IMR-90 (cell line): ENCODE measurements at regions not wholly inside any gene's neighbourhood (a gene's known extent, or its start where the extent isn't known, plus 50 kb on each side); places are given as distances from the start of the nearest gene placed in this dataset.

Source experiments
- ATAC-seq: fragments of 200-7000 bp; cut with Tn5 transposase; 2 replicates; pipeline ENCODE4 v1.9.1; 2020; ENCODE audit warnings: low read depth, mild to moderate bottlenecking, moderate library complexity
- BruUV-seq: library from RNA; stranded (reverse); fragments of 400-500 nt; replicated peaks from 2 replicates; lab custom pipeline; 2021; lab: Mats Ljungman, UMichigan
- CTCF ChIA-PET: fragments of 300-600 bp; formaldehyde crosslinking; extraction: SDS; loops from one replicate; lab custom pipeline; 2021; ENCODE audit warnings: antibody characterized with exemption; lab: Yijun Ruan, JAX
- POLR2A ChIA-PET: fragments of 300-600 bp; sonication (Branson Sonifier 250); formaldehyde crosslinking; loops from one replicate; lab custom pipeline; 2022; ENCODE audit warnings: antibody characterized with exemption; ENCODE audit not compliant: unreplicated experiment; lab: Charles Lee
- DNase-seq: peaks from one replicate; pipeline ENCODE4 v3.0.0; 2013
- H2AFZ ChIP-seq: replicated peaks from 2 replicates; pipeline ENCODE3; 2013; ENCODE audit warnings: low read length, mild to moderate bottlenecking; ENCODE audit not compliant: poor library complexity
- H2AK5ac ChIP-seq: 2 replicates; pipeline ENCODE4 v1.6.1; 2013; ENCODE audit warnings: low read depth, low read length, inconsistent platforms
- H2AK9ac ChIP-seq: replicated peaks from 2 replicates; pipeline ENCODE3; 2013; ENCODE audit warnings: mild to moderate bottlenecking, low read depth, low read length, moderate library complexity; ENCODE audit not compliant: poor library complexity
- H2BK120ac ChIP-seq: 2 replicates; pipeline ENCODE4 v1.6.1; 2013; ENCODE audit warnings: low read depth, low read length, inconsistent platforms
- H2BK15ac ChIP-seq: 3 replicates; pipeline ENCODE4 v1.6.1; 2013; ENCODE audit warnings: low read depth, low read length, inconsistent platforms
- H2BK20ac ChIP-seq: 2 replicates; pipeline ENCODE4 v1.6.1; 2013; ENCODE audit warnings: low read depth, mild to moderate bottlenecking, inconsistent platforms, low read length, moderate library complexity
- H2BK5ac ChIP-seq: 2 replicates; pipeline ENCODE4 v1.6.1; 2013; ENCODE audit warnings: mild to moderate bottlenecking, low read depth, low read length, inconsistent platforms; ENCODE audit not compliant: poor library complexity, severe bottlenecking
- H3K14ac ChIP-seq: replicated peaks from 2 replicates; pipeline ENCODE4 v1.6.1; 2013; ENCODE audit warnings: low read depth, low read length, inconsistent platforms
- H3K18ac ChIP-seq: 2 replicates; pipeline ENCODE4 v1.6.1; 2013; ENCODE audit warnings: low read depth, low read length, control low read depth
- H3K23ac ChIP-seq: 2 replicates; pipeline ENCODE4 v1.6.1; 2013; ENCODE audit warnings: low read depth, low read length, inconsistent platforms
- H3K27ac ChIP-seq: 2 replicates; pipeline ENCODE4 v1.5.1; 2013; ENCODE audit warnings: mild to moderate bottlenecking, control low read depth, low read length; ENCODE audit not compliant: insufficient read depth
- H3K27me3 ChIP-seq: 2 replicates; pipeline ENCODE4 v1.6.1; 2013; ENCODE audit warnings: low read length; ENCODE audit not compliant: control insufficient read depth, insufficient read depth
- H3K36me3 ChIP-seq: 2 replicates; pipeline ENCODE4 v1.6.1; 2013; ENCODE audit warnings: low read length, mixed read lengths; ENCODE audit not compliant: control insufficient read depth, insufficient read depth
- H3K4ac ChIP-seq: 2 replicates; pipeline ENCODE4 v1.6.1; 2013; ENCODE audit warnings: low read depth, low read length, inconsistent platforms
- H3K4me1 ChIP-seq: 2 replicates; pipeline ENCODE4 v1.6.1; 2013; ENCODE audit warnings: low read length, mixed read lengths; ENCODE audit not compliant: control insufficient read depth, insufficient read depth
- H3K4me2 ChIP-seq: 2 replicates; pipeline ENCODE4 v1.6.1; 2013; ENCODE audit warnings: low read depth, mild to moderate bottlenecking, control low read depth, low read length, moderate library complexity
- H3K4me3 ChIP-seq: 2 replicates; pipeline ENCODE4 v1.5.1; 2013; ENCODE audit warnings: low read depth, mild to moderate bottlenecking, control low read depth, low read length, moderate library complexity; ENCODE audit not compliant: insufficient read depth
- H3K56ac ChIP-seq: 2 replicates; pipeline ENCODE4 v1.6.1; 2013; ENCODE audit warnings: low read length, inconsistent platforms; ENCODE audit not compliant: insufficient read depth; ENCODE audit errors: extremely low read depth
- H3K79me1 ChIP-seq, 2 experiments: 2 replicates each; pipeline ENCODE4 v1.6.1; 2013; ENCODE audit warnings: low read length in 2 of 2, inconsistent platforms in 1 of 2, low read depth in 1 of 2
- H3K9ac ChIP-seq: 2 replicates; pipeline ENCODE4 v1.6.1; 2013; ENCODE audit warnings: low read depth, low read length, control low read depth
- H3K9me1 ChIP-seq: 2 replicates; pipeline ENCODE4 v1.6.1; 2013; ENCODE audit warnings: low read length, inconsistent platforms; ENCODE audit not compliant: insufficient read depth
- H3K9me3 ChIP-seq: 2 replicates; pipeline ENCODE4 v1.6.1; 2013; ENCODE audit warnings: low read length; ENCODE audit not compliant: control insufficient read depth, insufficient read depth
- H4K20me1 ChIP-seq: 2 replicates; pipeline ENCODE4 v1.6.1; 2013; ENCODE audit warnings: low read length, inconsistent platforms; ENCODE audit not compliant: insufficient read depth
- H4K5ac ChIP-seq: 2 replicates; pipeline ENCODE4 v1.6.1; 2013; ENCODE audit warnings: mild to moderate bottlenecking, low read depth, low read length, control low read depth
- H4K8ac ChIP-seq, 2 experiments: 2 replicates each; pipeline ENCODE4 v1.6.1; 2013; ENCODE audit warnings: low read depth in 2 of 2, low read length in 2 of 2, control low read depth in 1 of 2, inconsistent platforms in 1 of 2
- H4K91ac ChIP-seq: 2 replicates; pipeline ENCODE4 v1.6.1; 2013; ENCODE audit warnings: low read depth, low read length, inconsistent platforms; ENCODE audit not compliant: insufficient read depth
- BHLHE40 ChIP-seq: fragments of 150-350 bp; IDR thresholded peaks from 2 replicates; pipeline ENCODE4 v1.6.1; 2016; ENCODE audit warnings: mild to moderate bottlenecking, low read depth, low read length
- CEBPB ChIP-seq: IDR thresholded peaks from 2 replicates; pipeline ENCODE4 v1.6.1; 2012; ENCODE audit warnings: low read depth, low read length, improper control_type of control experiment
- CHD1 ChIP-seq: IDR thresholded peaks from 2 replicates; pipeline ENCODE4 v1.6.1; 2012; ENCODE audit warnings: low read depth, low read length, improper control_type of control experiment
- CTCF ChIP-seq: conservative IDR thresholded peaks from 2 replicates; pipeline ENCODE4 v1.5.1; 2012; ENCODE audit warnings: mild to moderate bottlenecking, low read depth, low read length, improper control_type of control experiment
- ELK1 ChIP-seq: fragments of 150-350 bp; IDR thresholded peaks from 2 replicates; pipeline ENCODE4 v1.6.1; 2016; ENCODE audit warnings: low read depth, mild to moderate bottlenecking, low read length, moderate library complexity, borderline replicate concordance
- FOS ChIP-seq: fragments of 150-350 bp; IDR thresholded peaks from 2 replicates; pipeline ENCODE4 v1.6.1; 2016; ENCODE audit warnings: low read depth, low read length
- MAFK ChIP-seq: IDR thresholded peaks from 2 replicates; pipeline ENCODE4 v1.6.1; 2012; ENCODE audit warnings: low read depth, low read length, improper control_type of control experiment
- MAZ ChIP-seq: IDR thresholded peaks from 2 replicates; pipeline ENCODE4 v1.6.1; 2012; ENCODE audit warnings: low read depth, mild to moderate bottlenecking, low read length, improper control_type of control experiment, moderate library complexity, borderline replicate concordance
- MXI1 ChIP-seq: IDR thresholded peaks from 2 replicates; pipeline ENCODE4 v1.6.1; 2012; ENCODE audit warnings: low read depth, mild to moderate bottlenecking, low read length, moderate library complexity, borderline replicate concordance
- NFE2L2 ChIP-seq: fragments of 150-350 bp; IDR thresholded peaks from 2 replicates; pipeline ENCODE4 v1.6.1; 2016; ENCODE audit warnings: low read depth, mild to moderate bottlenecking, low read length
- POLR2A ChIP-seq: IDR thresholded peaks from 2 replicates; pipeline ENCODE4 v1.6.1; 2012; ENCODE audit warnings: mild to moderate bottlenecking, low read depth, low read length
- RAD21 ChIP-seq: IDR thresholded peaks from 2 replicates; pipeline ENCODE4 v1.6.1; 2012; ENCODE audit warnings: low read length, improper control_type of control experiment
- RCOR1 ChIP-seq: IDR thresholded peaks from 2 replicates; pipeline ENCODE4 v1.6.1; 2012; ENCODE audit warnings: mild to moderate bottlenecking, low read length, improper control_type of control experiment; ENCODE audit not compliant: insufficient replicate concordance
- RFX5 ChIP-seq: IDR thresholded peaks from 2 replicates; pipeline ENCODE4 v1.8.0; 2012; ENCODE audit warnings: low read depth, mild to moderate bottlenecking, low read length, moderate library complexity
- SMC3 ChIP-seq: fragments of 150-350 bp; IDR thresholded peaks from 2 replicates; pipeline ENCODE4 v1.6.1; 2016; ENCODE audit warnings: low read depth, mild to moderate bottlenecking, antibody characterized with exemption, low read length, moderate library complexity
- USF2 ChIP-seq: fragments of 150-350 bp; IDR thresholded peaks from 2 replicates; pipeline ENCODE4 v1.6.1; 2017; ENCODE audit warnings: mild to moderate bottlenecking, antibody characterized with exemption, low read length, low read depth
- WGBS, 2 experiments: methylation state at CpG; one replicate each; pipeline versions ENCODE4 v1.1.5 to v1.1.7; 2013; ENCODE audit warnings: missing lambda C conversion rate in 2 of 2; ENCODE audit not compliant: insufficient read length in 1 of 2; ENCODE audit errors: extremely low coverage in 2 of 2; 5-methylcytosine and 5-hydroxymethylcytosine counted together
- dilution Hi-C: fragments of 300-500 bp; cut with HindIII; formaldehyde crosslinking; loops from one replicate; pipeline ENCODE4 v1.14.3; 2018; ENCODE audit warnings: low sequenced_read_pairs; ENCODE audit not compliant: unreplicated experiment
- in situ Hi-C: fragments of 300-500 bp; cut with MboI; formaldehyde crosslinking; loops from 3 replicates; pipeline ENCODE4 v1.14.3; 2019; ENCODE audit warnings: low sequenced_read_pairs, inconsistent platforms, mixed read lengths
- intact Hi-C: fragments of 100-400 bp; cut with micrococcal nuclease; formaldehyde crosslinking; loops from 2 replicates; pipeline ENCODE4 v1.10.0; 2022

- ATAC-seq = no peak
- Histone ChIP-seq H3K9me1 (no peaks in the 10 kb centered on the region), H4K91ac (no peak overlapping the region), H3K9ac (no peak overlapping the region), H2AFZ (peak overlapping the region; percentile 43), H4K8ac (no peak overlapping the region), H3K14ac (no peak overlapping the region; the same call in 1 of the 2 replicates), H3K18ac (no peak overlapping the region), H3K4me2 (peak overlapping the region; percentile 40; the same call in 1 of the 2 replicates), H2BK15ac (no peak overlapping the region), H2AK9ac (peak overlapping the region; percentile 72), H3K27ac (no peak overlapping the region), H2AK5ac (no peak overlapping the region), H3K4ac (no peak overlapping the region), H3K9me3 (no peaks in the 10 kb centered on the region), H4K5ac (no peak overlapping the region), H2BK5ac (no peak overlapping the region), H3K36me3 (no peaks in the 10 kb centered on the region), H2BK20ac (no peak overlapping the region), H4K20me1 (no peaks in the 10 kb centered on the region), H3K23ac (no peak overlapping the region), H2BK120ac (no peak overlapping the region), H3K27me3 (peaks cover 51% of the 10 kb centered on the region), H3K4me1 (no peaks in the 10 kb centered on the region), H3K4me3 (no peak overlapping the region), H3K79me1 (no peaks in the 10 kb centered on the region), H3K56ac (no peak overlapping the region)
- CTCF ChIA-PET = interaction anchor here (0.5 to 0.6 kb wide), 2 partner anchors 248 to 434 kb away, joined by 3 to 5 read pairs; no protein-coding TSS in a partner anchor
- DNase-seq = no peak
- TF ChIP-seq RCOR1 (no peak), CEBPB (no peak), CHD1 (no peak), POLR2A (no peak), CTCF (no peak), MXI1 (no peak), SMC3 (no peak), NFE2L2 (no peak), RAD21 (no peak), ELK1 (no peak), USF2 (no peak), MAZ (no peak), FOS (no peak), MAFK (no peak), RFX5 (no peak), BHLHE40 (no peak)
- no CpG with 5 or more reads among the region's 15 CpGs for WGBS, 2 experiments
- intact Hi-C loops (no loop called here), in situ Hi-C loops (no loop called here), dilution Hi-C loops (no loop called here)
- no TSS peak for BruUV-seq
- POLR2A ChIA-PET = no interaction called here
Measured at GRCh38 chr17:77572065-77572601, 386.4 kb upstream of the TNRC6C start.
